ENCODE measurements at regions not wholly inside any gene's neighbourhood (a gene's known extent, or its start where the extent isn't known, plus 50 kb on each side); places are given as distances from the start of the nearest gene placed in this dataset.
"Not testable (repeated sequence)": the region's sequence is repeated elsewhere in the genome, so short reads cannot be mapped to it uniquely, and the experiment has no call there.

DNA sequence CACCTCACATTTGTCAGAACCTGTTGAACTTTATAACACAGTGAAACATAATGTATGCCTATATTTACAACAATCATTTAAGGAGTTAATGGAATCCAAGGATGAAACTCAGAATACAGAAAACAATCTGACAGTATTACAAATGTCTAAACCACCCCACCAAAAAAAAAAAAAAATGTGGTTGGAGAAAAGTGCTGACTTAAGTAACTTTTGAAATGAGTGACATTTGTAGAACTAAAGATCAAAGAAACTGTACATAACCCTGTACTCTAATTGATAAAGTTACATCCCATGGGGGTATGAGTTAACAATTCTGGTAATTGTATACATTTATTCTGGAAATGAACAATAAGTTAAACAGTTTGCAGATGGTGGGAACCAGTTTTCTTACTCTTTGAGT is 372.1 kb upstream of the TMEFF2 start:
- Histone ChIP-seq H3K9ac (ENCODE audit: low read depth, low read length) (no peak overlapping the region), H3K27me3 (ENCODE audit: insufficient read depth, low read length) (no peaks in the 10 kb centered on the region), H3K27ac (ENCODE audit: low read length) (no peak overlapping the region), H3K4me1 (ENCODE audit: insufficient read depth, low read length) (no peaks in the 10 kb centered on the region), H3K9me3 (ENCODE audit: insufficient read depth, low read depth, low read length) (no peaks in the 10 kb centered on the region), H3K36me3 (ENCODE audit: insufficient read depth, low read depth, low read length) (no peaks in the 10 kb centered on the region), H3K4me3 (ENCODE audit: low read length) (no peak overlapping the region)

GRCh38 chr2:192560326-192560725 is 365.6 kb upstream of the TMEFF2 start:
- H3K9me3 ChIP-seq (ENCODE audit: insufficient read depth, low read depth, low read length): no peaks in the 10 kb centered on the region
- H3K9ac ChIP-seq (ENCODE audit: low read depth, low read length): no peak overlapping the region
- no peaks in the 10 kb centered on the region for H3K36me3 ChIP-seq (ENCODE audit: insufficient read depth, low read depth, low read length)
- H3K27me3 ChIP-seq (ENCODE audit: insufficient read depth, low read length): no peaks in the 10 kb centered on the region
- no peak overlapping the region for H3K27ac ChIP-seq (ENCODE audit: low read length)
- H3K4me1 ChIP-seq (ENCODE audit: insufficient read depth, low read length): no peaks in the 10 kb centered on the region
- no peak overlapping the region for H3K4me3 ChIP-seq (ENCODE audit: low read length)

DNA sequence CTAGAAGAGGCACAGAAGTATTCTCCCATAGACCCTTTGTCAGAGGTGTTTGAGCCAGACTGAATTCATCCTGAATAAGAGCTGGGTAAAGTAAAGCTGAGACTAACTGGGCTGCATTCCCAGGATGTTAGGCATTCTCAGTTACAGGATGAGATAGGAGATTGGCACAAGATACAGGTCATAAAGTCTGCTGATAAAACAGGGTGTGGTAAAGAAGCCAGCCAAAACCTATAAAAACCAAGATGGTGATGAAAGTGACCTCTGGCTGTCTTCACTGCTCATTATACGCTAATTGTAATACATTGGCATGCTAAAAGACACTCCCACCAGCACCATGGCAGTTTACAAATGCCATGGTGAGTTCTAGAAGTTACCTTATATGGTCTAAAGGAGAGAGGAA is 364.9 kb upstream of the TMEFF2 start:
- Histone ChIP-seq H3K27me3 (ENCODE audit: insufficient read depth, low read length) (no peaks in the 10 kb centered on the region), H3K36me3 (ENCODE audit: insufficient read depth, low read depth, low read length) (no peaks in the 10 kb centered on the region), H3K4me1 (ENCODE audit: insufficient read depth, low read length) (no peaks in the 10 kb centered on the region), H3K27ac (ENCODE audit: low read length) (no peak overlapping the region), H3K9ac (ENCODE audit: low read depth, low read length) (no peak overlapping the region), H3K9me3 (ENCODE audit: insufficient read depth, low read depth, low read length) (no peaks in the 10 kb centered on the region), H3K4me3 (ENCODE audit: low read length) (no peak overlapping the region)

- H3K9me3 ChIP-seq (ENCODE audit: insufficient read depth, low read depth, low read length): no peaks in the 10 kb centered on the region
- H3K36me3 ChIP-seq (ENCODE audit: insufficient read depth, low read depth, low read length): no peaks in the 10 kb centered on the region
- H3K27me3 ChIP-seq (ENCODE audit: insufficient read depth, low read length): no peaks in the 10 kb centered on the region
- no peaks in the 10 kb centered on the region for H3K4me1 ChIP-seq (ENCODE audit: insufficient read depth, low read length)
- H3K4me3 ChIP-seq (ENCODE audit: low read length): no peak overlapping the region
- no peak overlapping the region for H3K27ac ChIP-seq (ENCODE audit: low read length)
- no peak overlapping the region for H3K9ac ChIP-seq (ENCODE audit: low read depth, low read length)
Observed at GRCh38 chr2:192558637-192559036, 363.9 kb upstream of the TMEFF2 start.

DNA sequence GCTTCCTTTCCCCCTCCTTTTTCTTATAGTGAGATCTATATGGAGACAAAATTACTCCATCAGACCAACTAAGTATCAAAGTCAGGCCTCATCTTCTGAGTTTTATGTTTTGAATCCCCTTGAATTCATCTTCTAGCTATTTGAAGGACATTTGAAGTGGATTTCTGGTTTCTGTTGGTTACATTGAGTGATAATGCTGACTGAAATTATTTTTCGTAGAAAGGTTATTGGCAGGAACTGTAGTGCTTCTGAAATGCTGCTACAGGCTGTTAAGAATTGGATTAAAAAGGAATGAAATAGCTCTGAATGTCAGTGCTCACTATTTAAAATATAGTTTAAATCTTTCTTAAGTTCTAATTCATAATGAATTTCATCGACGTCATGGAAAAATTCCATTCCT is 361.0 kb upstream of the TMEFF2 start:
- H3K4me3 ChIP-seq (ENCODE audit: low read length): no peak overlapping the region
- no peaks in the 10 kb centered on the region for H3K9me3 ChIP-seq (ENCODE audit: insufficient read depth, low read depth, low read length)
- H3K36me3 ChIP-seq (ENCODE audit: insufficient read depth, low read depth, low read length): no peaks in the 10 kb centered on the region
- no peaks in the 10 kb centered on the region for H3K27me3 ChIP-seq (ENCODE audit: insufficient read depth, low read length)
- no peak overlapping the region for H3K27ac ChIP-seq (ENCODE audit: low read length)
- H3K4me1 ChIP-seq (ENCODE audit: insufficient read depth, low read length): no peaks in the 10 kb centered on the region
- H3K9ac ChIP-seq (ENCODE audit: low read depth, low read length): no peak overlapping the region

DNA sequence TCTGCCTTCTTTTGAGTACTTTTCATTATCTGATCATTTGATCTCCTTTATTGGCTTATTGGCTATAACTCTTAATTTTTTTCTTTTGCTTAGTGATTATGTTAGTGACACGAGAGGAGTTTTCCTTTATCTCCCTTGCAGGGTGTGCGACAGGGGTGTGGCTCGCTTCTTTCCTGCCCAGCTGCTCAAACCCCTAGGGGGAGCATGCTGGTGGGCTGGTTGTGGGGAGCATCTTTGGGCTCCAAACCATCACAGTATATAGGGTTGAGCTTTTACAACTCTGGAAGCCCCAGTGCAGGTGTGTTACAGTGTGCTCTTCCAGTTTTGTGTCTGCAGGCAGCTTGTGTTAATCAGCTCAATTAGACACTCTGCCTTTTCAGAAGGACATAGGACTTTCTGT is 357.0 kb upstream of the TMEFF2 start:
- Histone ChIP-seq H3K36me3 (ENCODE audit: insufficient read depth, low read depth, low read length) (no peaks in the 10 kb centered on the region), H3K27me3 (ENCODE audit: insufficient read depth, low read length) (no peaks in the 10 kb centered on the region), H3K9me3 (ENCODE audit: insufficient read depth, low read depth, low read length) (no peaks in the 10 kb centered on the region), H3K4me1 (ENCODE audit: insufficient read depth, low read length) (no peaks in the 10 kb centered on the region), H3K27ac (ENCODE audit: low read length) (no peak overlapping the region), H3K9ac (ENCODE audit: low read depth, low read length) (no peak overlapping the region), H3K4me3 (ENCODE audit: low read length) (no peak overlapping the region)

- H3K36me3 ChIP-seq (ENCODE audit: insufficient read depth, low read depth, low read length): no peaks in the 10 kb centered on the region
- no peak overlapping the region for H3K9ac ChIP-seq (ENCODE audit: low read depth, low read length)
- no peak overlapping the region for H3K4me3 ChIP-seq (ENCODE audit: low read length)
- no peak overlapping the region for H3K27ac ChIP-seq (ENCODE audit: low read length)
- no peaks in the 10 kb centered on the region for H3K27me3 ChIP-seq (ENCODE audit: insufficient read depth, low read length)
- no peaks in the 10 kb centered on the region; the same call in 1 of the 2 replicates for H3K4me1 ChIP-seq (ENCODE audit: insufficient read depth, low read length)
- H3K9me3 ChIP-seq (ENCODE audit: insufficient read depth, low read depth, low read length): no peaks in the 10 kb centered on the region
Observed at GRCh38 chr2:192546565-192546964, 351.8 kb upstream of the TMEFF2 start.

GRCh38 chr2:192544371-192544955 is 349.7 kb upstream of the TMEFF2 start:
- Histone ChIP-seq H3K36me3 (ENCODE audit: insufficient read depth, low read depth, low read length) (no peaks in the 10 kb centered on the region), H3K9ac (ENCODE audit: low read depth, low read length) (no peak overlapping the region), H3K27me3 (ENCODE audit: insufficient read depth, low read length) (no peaks in the 10 kb centered on the region), H3K4me1 (ENCODE audit: insufficient read depth, low read length) (no peaks in the 10 kb centered on the region; the same call in 1 of the 2 replicates), H3K27ac (ENCODE audit: low read length) (no peak overlapping the region), H3K4me3 (ENCODE audit: low read length) (no peak overlapping the region), H3K9me3 (ENCODE audit: insufficient read depth, low read depth, low read length) (no peaks in the 10 kb centered on the region)

- H3K27me3 ChIP-seq (ENCODE audit: insufficient read depth, low read length); H3K9me3 ChIP-seq (ENCODE audit: insufficient read depth, low read depth, low read length); H3K9ac ChIP-seq (ENCODE audit: low read depth, low read length); H3K27ac ChIP-seq (ENCODE audit: low read length); H3K4me3 ChIP-seq (ENCODE audit: low read length); H3K4me1 ChIP-seq (ENCODE audit: insufficient read depth, low read length); H3K36me3 ChIP-seq (ENCODE audit: insufficient read depth, low read depth, low read length): not testable (repeated sequence)
Observed at GRCh38 chr2:192542148-192543066, 347.7 kb upstream of the TMEFF2 start.

GRCh38 chr2:192539306-192539705 is 344.6 kb upstream of the TMEFF2 start:
- H3K27me3 ChIP-seq (ENCODE audit: insufficient read depth, low read length): no peaks in the 10 kb centered on the region
- H3K9me3 ChIP-seq (ENCODE audit: insufficient read depth, low read depth, low read length): no peaks in the 10 kb centered on the region
- no peak overlapping the region for H3K27ac ChIP-seq (ENCODE audit: low read length)
- H3K36me3 ChIP-seq (ENCODE audit: insufficient read depth, low read depth, low read length): no peaks in the 10 kb centered on the region
- no peak overlapping the region for H3K4me3 ChIP-seq (ENCODE audit: low read length)
- no peak overlapping the region for H3K9ac ChIP-seq (ENCODE audit: low read depth, low read length)
- no peaks in the 10 kb centered on the region; the same call in 1 of the 2 replicates for H3K4me1 ChIP-seq (ENCODE audit: insufficient read depth, low read length)

DNA sequence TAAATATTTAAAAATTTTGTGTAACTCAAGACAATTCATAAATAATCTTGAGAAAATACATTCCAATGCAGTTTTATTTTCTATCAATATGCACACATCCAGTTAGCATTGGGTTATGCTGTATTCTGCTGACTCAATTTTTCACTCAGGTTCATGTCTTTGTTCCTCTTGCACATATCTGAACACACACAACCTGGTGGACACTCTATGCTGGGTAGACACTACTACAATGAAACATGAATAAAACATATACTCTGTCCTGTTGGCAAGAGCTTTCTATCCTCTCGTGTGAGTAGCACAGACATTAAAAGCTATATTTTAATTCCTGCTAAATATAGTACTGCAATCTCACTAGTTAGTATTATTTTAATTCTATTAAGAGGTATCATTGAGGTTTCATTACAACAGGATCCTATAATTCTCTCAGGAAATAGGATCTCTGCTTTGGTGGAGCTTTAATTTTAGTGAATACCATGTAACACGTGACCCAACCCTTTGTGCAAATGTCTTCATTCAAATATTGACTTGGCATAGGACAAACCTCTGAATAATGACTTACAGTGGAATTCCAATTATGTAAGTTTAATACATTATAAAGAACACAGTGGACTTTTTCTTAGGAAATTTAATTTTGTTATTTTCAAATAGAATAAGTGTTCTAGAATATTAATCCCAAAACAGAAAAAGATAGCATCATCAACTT is 342.3 kb upstream of the TMEFF2 start:
- Histone ChIP-seq H3K9ac (ENCODE audit: low read depth, low read length) (no peak overlapping the region), H3K4me3 (ENCODE audit: low read length) (no peak overlapping the region), H3K9me3 (ENCODE audit: insufficient read depth, low read depth, low read length) (no peaks in the 10 kb centered on the region), H3K4me1 (ENCODE audit: insufficient read depth, low read length) (no peaks in the 10 kb centered on the region), H3K36me3 (ENCODE audit: insufficient read depth, low read depth, low read length) (no peaks in the 10 kb centered on the region), H3K27me3 (ENCODE audit: insufficient read depth, low read length) (no peaks in the 10 kb centered on the region), H3K27ac (ENCODE audit: low read length) (no peak overlapping the region)

Data from iPS-20b (cell line).